ENCODE measurements at regions not wholly inside any gene's neighbourhood (a gene's known extent, or its start where the extent isn't known, plus 50 kb on each side); places are given as distances from the start of the nearest gene placed in this dataset.

DNA sequence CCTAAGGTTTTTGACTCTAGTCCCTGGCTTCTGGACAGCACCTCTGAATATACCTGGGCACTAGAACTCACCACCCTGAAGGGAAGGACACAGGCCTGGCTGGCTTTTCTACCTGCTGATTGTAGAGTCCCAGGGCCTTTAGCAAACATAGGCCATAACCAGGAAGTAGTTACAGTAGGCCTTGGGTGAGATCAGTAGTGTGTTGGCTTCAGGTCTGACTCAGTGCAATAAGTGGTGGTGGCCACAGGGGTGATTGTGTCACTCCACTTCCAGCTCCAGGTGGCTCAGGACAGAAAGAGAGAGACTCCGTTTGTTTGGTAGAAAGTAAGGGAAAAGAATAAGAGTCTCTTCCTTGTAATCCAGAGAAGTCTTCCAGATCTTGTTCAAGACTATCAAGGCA, 101.7 kb upstream of the LGALSL start:
- Histone ChIP-seq H3K79me2 (ENCODE audit: control insufficient read depth in 1 of 2, insufficient read depth in 2 of 2, low read length in 2 of 2) (no peaks in the 10 kb centered on the region), H4K5ac (ENCODE audit: insufficient read length, low read depth, low read length) (no peak overlapping the region), H3K27me3 (replicated peaks in 1 of 4; ENCODE audit: control insufficient read depth in 3 of 4, extremely low read depth in 1 of 4, insufficient read depth in 3 of 4, low read length in 3 of 4) (no peaks in the 10 kb centered on the region), H3K23ac (ENCODE audit: insufficient read length) (no peak overlapping the region), H3K27ac (ENCODE audit: low read depth, low read length) (no peak overlapping the region), H2BK20ac (ENCODE audit: low read length) (no peak overlapping the region), H2AK5ac (ENCODE audit: low read depth, low read length) (no peak overlapping the region), H2AFZ (ENCODE audit: low read length) (no peak overlapping the region), H3K36me3 (ENCODE audit: control insufficient read depth in 2 of 4, insufficient read depth in 4 of 4, low read length in 3 of 4) (no peaks in the 10 kb centered on the region), H4K91ac (replicated peaks; ENCODE audit: insufficient read length, low read length) (no peak overlapping the region), H2BK120ac (replicated peaks; ENCODE audit: low read depth, low read length) (no peak overlapping the region), H2BK12ac (ENCODE audit: low read depth, low read length) (no peak overlapping the region), H4K20me1 (replicated peaks in 1 of 2; ENCODE audit: control insufficient read depth in 1 of 2, insufficient read depth in 2 of 2, low read length in 2 of 2) (no peaks in the 10 kb centered on the region), H3K4me3 (ENCODE audit: extremely low read depth in 1 of 4, insufficient read depth in 2 of 4, low read depth in 3 of 4, low read length in 4 of 4) (no peak overlapping the region), H3K23me2 (ENCODE audit: low read depth, low read length) (no peaks in the 10 kb centered on the region), H3K79me1 (ENCODE audit: low read depth, low read length) (no peaks in the 10 kb centered on the region), H3K9ac (replicated peaks in 1 of 4; ENCODE audit: extremely low read depth in 1 of 4, low read depth in 3 of 4, low read length in 3 of 4) (no peak overlapping the region), H2BK5ac (ENCODE audit: low read depth, low read length) (no peak overlapping the region), H3K4me1 (replicated peaks in 1 of 4; ENCODE audit: control insufficient read depth in 3 of 4, insufficient read depth in 4 of 4, low read length in 3 of 4) (no peaks in the 10 kb centered on the region), H3K4ac (replicated peaks; ENCODE audit: insufficient read length, low read depth, low read length) (no peak overlapping the region), H3K56ac (replicated peaks; ENCODE audit: insufficient read length, low read depth, low read length) (no peak overlapping the region), H3K14ac (ENCODE audit: insufficient read length) (no peak overlapping the region), H3K9me3 (ENCODE audit: insufficient read depth in 2 of 2, low read depth in 1 of 2, low read length in 1 of 2) (no peaks in the 10 kb centered on the region), H3K4me2 (ENCODE audit: insufficient read depth in 1 of 2, low read depth in 2 of 2, low read length in 2 of 2) (no peak overlapping the region), H2BK15ac (ENCODE audit: low read length) (no peak overlapping the region), H3K18ac (ENCODE audit: extremely low read depth, low read length) (no peak overlapping the region), H4K8ac (ENCODE audit: extremely low read depth, insufficient read depth, low read length) (no peak overlapping the region)
- FAIRE-seq (no peak), DNase-seq (ENCODE audit: low read depth in 1 of 2, low spot score in 2 of 2) (no peak)
- POLR2A ChIA-PET (ENCODE audit: partially characterized antibody): no interaction called here
- CTCF ChIA-PET (ENCODE audit: partially characterized antibody): interaction anchor here (1.0 to 3.4 kb wide), 7 partner anchors 11 to 136 kb away, joined by 3 to 10 read pairs (median 3); no protein-coding TSS in a partner anchor
- WGBS, 2 experiments (ENCODE audit: extremely low coverage in 1 of 2, insufficient coverage in 1 of 2, insufficient read length in 1 of 2, insufficient replicate concordance in 2 of 2, low coverage in 1 of 2, low lambda C conversion rate in 2 of 2, missing lambda C conversion rate in 1 of 2): 89% methylated on average over 1 of the region's 1 CpG; no CpG with 5 or more reads in 1 of the 2 experiments
- TF ChIP-seq JUND (IDR thresholded peaks at IDR 0.05; ENCODE audit: low read length) (no peak), BACH1 (IDR thresholded peaks at IDR 0.05; ENCODE audit: low read length) (no peak), RAD21 (IDR thresholded peaks at IDR 0.05 in 1 of 2, conservative IDR thresholded peaks at IDR 0.05 in 1 of 2; ENCODE audit: low read depth in 2 of 2, low read length in 2 of 2) (no peak), EP300 (IDR thresholded peaks at IDR 0.05; ENCODE audit: borderline replicate concordance in 1 of 2, low read depth in 2 of 2, low read length in 2 of 2) (no peak), POU5F1 (IDR thresholded peaks at IDR 0.05; ENCODE audit: low read depth, low read length) (no peak), SIX5 (IDR thresholded peaks at IDR 0.05; ENCODE audit: low read depth, low read length) (no peak), CBX5 (IDR thresholded peaks at IDR 0.05; ENCODE audit: low read depth, low read length) (no peak), CHD1 (IDR thresholded peaks at IDR 0.05; ENCODE audit: low read depth, low read length) (no peak), ASH2L (IDR thresholded peaks at IDR 0.05; ENCODE audit: low read length) (no peak), BCL11A (IDR thresholded peaks at IDR 0.05; ENCODE audit: low read depth in 2 of 2, low read length in 2 of 2) (no peak), SIRT6 (IDR thresholded peaks at IDR 0.05; ENCODE audit: low read length) (no peak), GABPA (IDR thresholded peaks at IDR 0.05; ENCODE audit: borderline replicate concordance, insufficient read depth, low read length) (no peak), SP4 (IDR thresholded peaks at IDR 0.05; ENCODE audit: low read length) (no peak), SP1 (IDR thresholded peaks at IDR 0.05; ENCODE audit: low read depth, low read length) (no peak), PHF8 (conservative IDR thresholded peaks at IDR 0.05; ENCODE audit: low read depth, low read length) (no peak)

Data from H1 (cell line).